HEK293 (cell line): ENCODE measurements at regions not wholly inside any gene's neighbourhood (a gene's known extent, or its start where the extent isn't known, plus 50 kb on each side); places are given as distances from the start of the nearest gene placed in this dataset.

Source experiments
- CTCF ChIA-PET: fragments of 350-600 bp; formaldehyde crosslinking; extraction: SDS; loops from one replicate; lab custom pipeline; 2021; ENCODE audit warnings: antibody characterized with exemption; lab: Yijun Ruan, JAX
- POLR2A ChIA-PET: fragments of 300-600 bp; formaldehyde crosslinking; extraction: SDS; loops from one replicate; lab custom pipeline; 2020; ENCODE audit warnings: antibody characterized with exemption, inconsistent platforms; lab: Yijun Ruan, JAX
- H3K27ac ChIP-seq: fragments of 200-500 bp; sonication (Bioruptor generic); 2 replicates; pipeline ENCODE4 v1.5.1; 2014; ENCODE audit warnings: low read depth, low read length, control low read depth, inconsistent platforms; ENCODE audit errors: extremely low read depth
- H3K36me3 ChIP-seq, 2 experiments: fragments of 200-500 bp in 1 of 2; sonication (Bioruptor generic) in 1 of 2; 1 replicate in 1 of 2; 2 replicates in 1 of 2; pipeline ENCODE4 v1.5.1; 2014 to 2017; ENCODE audit warnings: inconsistent platforms in 2 of 2, low read length in 2 of 2; ENCODE audit not compliant: control insufficient read depth in 2 of 2, insufficient read depth in 1 of 2
- H3K4me1 ChIP-seq: fragments of 200-500 bp; sonication (Bioruptor generic); 2 replicates; pipeline ENCODE4 v1.5.1; 2014; ENCODE audit warnings: mild to moderate bottlenecking, low read length, inconsistent platforms; ENCODE audit not compliant: control insufficient read depth, insufficient read depth
- H3K4me3 ChIP-seq: 2 replicates; pipeline ENCODE4 v1.5.1; 2011; ENCODE audit warnings: low read depth, mild to moderate bottlenecking, control low read depth, low read length, moderate library complexity
- H3K9me3 ChIP-seq: fragments of 200-500 bp; sonication (Bioruptor generic); 2 replicates; pipeline ENCODE4 v1.5.1; 2014; ENCODE audit warnings: low read depth, low read length, inconsistent platforms; ENCODE audit not compliant: control insufficient read depth, insufficient read depth
- FEZF1 ChIP-seq: fragments of 450-650 bp; formaldehyde crosslinking; IDR thresholded peaks from 2 replicates; pipeline ENCODE4 v1.5.1; 2016; ENCODE audit warnings: missing biosample characterization, missing genetic modification characterization
- GFI1B ChIP-seq: fragments of 450-650 bp; formaldehyde crosslinking; IDR thresholded peaks from 2 replicates; pipeline ENCODE4 v1.5.1; 2016; ENCODE audit warnings: missing biosample characterization, missing genetic modification characterization
- HOXD13 ChIP-seq: sonication (generic); formaldehyde crosslinking; IDR thresholded peaks from 2 replicates; pipeline ENCODE4 v1.8.0; 2022; ENCODE audit warnings: missing genetic modification reagents, borderline replicate concordance
- MEIS1 ChIP-seq: sonication (generic); formaldehyde crosslinking; IDR thresholded peaks from 2 replicates; pipeline ENCODE4 v1.8.1; 2022; ENCODE audit warnings: missing genetic modification reagents, mild to moderate bottlenecking, borderline replicate concordance
- WT1 ChIP-seq: fragments of 450-650 bp; formaldehyde crosslinking; IDR thresholded peaks from 2 replicates; pipeline ENCODE4 v1.5.1; 2016; ENCODE audit warnings: missing biosample characterization, missing genetic modification characterization
- YY1 ChIP-seq: fragments of 450-650 bp; formaldehyde crosslinking; IDR thresholded peaks from 2 replicates; pipeline ENCODE4 v1.5.1; 2018; ENCODE audit warnings: missing biosample characterization, missing genetic modification characterization
- YY2 ChIP-seq: fragments of 450-650 bp; formaldehyde crosslinking; IDR thresholded peaks from 2 replicates; pipeline ENCODE4 v1.5.1; 2016; ENCODE audit warnings: missing biosample characterization, missing genetic modification characterization
- ZNF112 ChIP-seq: fragments of 450-650 bp; formaldehyde crosslinking; IDR thresholded peaks from 2 replicates; pipeline ENCODE4 v1.5.0; 2017; ENCODE audit warnings: missing biosample characterization, missing genetic modification characterization
- ZNF155 ChIP-seq: fragments of 450-650 bp; formaldehyde crosslinking; IDR thresholded peaks from 2 replicates; pipeline ENCODE4 v1.5.1; 2016; ENCODE audit warnings: missing biosample characterization, missing genetic modification characterization
- ZNF274 ChIP-seq, 2 experiments: fragments of 200-500 bp in 1 of 2; fragments of 450-650 bp in 1 of 2; sonication (Bioruptor generic) in 1 of 2; formaldehyde crosslinking in 1 of 2; IDR thresholded peaks; 2 replicates each; pipeline versions ENCODE4 v1.5.1 to v1.6.1; 2014 to 2016; ENCODE audit warnings: borderline replicate concordance in 1 of 2, inconsistent platforms in 1 of 2, low read length in 1 of 2, missing biosample characterization in 1 of 2, missing genetic modification characterization in 1 of 2
- ZNF366 ChIP-seq: fragments of 450-650 bp; formaldehyde crosslinking; conservative IDR thresholded peaks from 2 replicates; pipeline ENCODE4 v1.5.1; 2016; ENCODE audit warnings: missing biosample characterization, missing genetic modification characterization
- ZNF501 ChIP-seq: fragments of 450-650 bp; formaldehyde crosslinking; IDR thresholded peaks from 2 replicates; pipeline ENCODE4 v1.5.1; 2016; ENCODE audit warnings: missing biosample characterization, missing genetic modification characterization
- ZNF514 ChIP-seq: fragments of 450-650 bp; formaldehyde crosslinking; IDR thresholded peaks from 2 replicates; pipeline ENCODE4 v1.5.1; 2016; ENCODE audit warnings: missing biosample characterization, missing genetic modification characterization
- ZNF561 ChIP-seq: fragments of 450-650 bp; IDR thresholded peaks from 2 replicates; pipeline ENCODE4 v1.5.1; 2018; ENCODE audit warnings: missing biosample characterization, missing genetic modification characterization, borderline replicate concordance
- ZNF621 ChIP-seq: fragments of 450-650 bp; formaldehyde crosslinking; IDR thresholded peaks from 2 replicates; pipeline ENCODE4 v1.5.1; 2017; ENCODE audit warnings: missing biosample characterization, missing genetic modification characterization
- ZNF623 ChIP-seq: fragments of 450-650 bp; formaldehyde crosslinking; IDR thresholded peaks from 2 replicates; pipeline ENCODE4 v1.5.1; 2016; ENCODE audit warnings: missing biosample characterization, missing genetic modification characterization
- ZNF658 ChIP-seq: fragments of 450-650 bp; formaldehyde crosslinking; IDR thresholded peaks from 2 replicates; pipeline ENCODE4; 2016; ENCODE audit warnings: missing biosample characterization, missing genetic modification characterization
- ZNF660 ChIP-seq: fragments of 450-650 bp; IDR thresholded peaks from 2 replicates; pipeline ENCODE4 v1.5.1; 2018; ENCODE audit warnings: missing biosample characterization, mild to moderate bottlenecking, missing genetic modification characterization
- ZNF747 ChIP-seq: fragments of 450-650 bp; formaldehyde crosslinking; IDR thresholded peaks from 2 replicates; pipeline ENCODE4 v1.5.1; 2016; ENCODE audit warnings: missing biosample characterization, missing genetic modification characterization
- ZNF830 ChIP-seq: fragments of 450-650 bp; IDR thresholded peaks from 2 replicates; pipeline ENCODE4 v1.5.0; 2018; ENCODE audit warnings: missing biosample characterization, missing genetic modification characterization, low read depth, mild to moderate bottlenecking, moderate library complexity
- ZNF837 ChIP-seq: fragments of 450-650 bp; formaldehyde crosslinking; IDR thresholded peaks from 2 replicates; pipeline ENCODE4 v1.5.1; 2016; ENCODE audit warnings: missing biosample characterization, missing genetic modification characterization
- ZNF843 ChIP-seq: fragments of 450-650 bp; formaldehyde crosslinking; IDR thresholded peaks from 2 replicates; pipeline ENCODE4 v1.5.1; 2016; ENCODE audit warnings: missing biosample characterization, missing genetic modification characterization
- ZXDB ChIP-seq: fragments of 450-650 bp; formaldehyde crosslinking; IDR thresholded peaks from 2 replicates; pipeline ENCODE4 v1.5.1; 2016; ENCODE audit warnings: missing biosample characterization, missing genetic modification characterization
- TF ChIP-seq, protein P1 (sequence below): fragments of 450-650 bp; formaldehyde crosslinking; IDR thresholded peaks from 2 replicates; pipeline ENCODE4 v1.5.1; 2016; ENCODE audit warnings: missing biosample characterization, missing genetic modification characterization

DNA sequence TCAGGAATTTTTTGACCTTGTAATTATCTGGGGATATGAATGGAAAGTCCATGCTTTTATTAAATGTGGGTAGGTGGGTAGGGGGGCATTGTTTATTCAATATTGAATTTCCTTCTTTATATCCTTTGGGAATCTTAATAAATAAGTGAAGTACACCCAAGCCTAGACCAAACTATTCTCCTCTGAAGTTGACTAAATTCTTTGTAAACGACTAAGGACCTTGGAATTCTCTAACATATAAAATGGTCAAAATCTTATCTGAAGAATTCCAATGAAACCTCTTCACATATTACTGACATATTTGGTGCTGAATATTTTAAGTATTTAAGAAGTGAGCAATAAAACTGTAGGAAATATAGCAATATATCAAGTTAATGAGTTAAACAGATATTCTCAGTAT is 1432.1 kb upstream of the GBE1 start (continued):
- TF ChIP-seq ZNF514 (no peak), ZNF830 (tag by site-specific recombination) (no peak), ZNF501 (tag by site-specific recombination) (no peak), MEIS1 (CRISPR knock-in tag) (no peak)
- TF ChIP-seq, all 188 proteins: peak for 0

DNA sequence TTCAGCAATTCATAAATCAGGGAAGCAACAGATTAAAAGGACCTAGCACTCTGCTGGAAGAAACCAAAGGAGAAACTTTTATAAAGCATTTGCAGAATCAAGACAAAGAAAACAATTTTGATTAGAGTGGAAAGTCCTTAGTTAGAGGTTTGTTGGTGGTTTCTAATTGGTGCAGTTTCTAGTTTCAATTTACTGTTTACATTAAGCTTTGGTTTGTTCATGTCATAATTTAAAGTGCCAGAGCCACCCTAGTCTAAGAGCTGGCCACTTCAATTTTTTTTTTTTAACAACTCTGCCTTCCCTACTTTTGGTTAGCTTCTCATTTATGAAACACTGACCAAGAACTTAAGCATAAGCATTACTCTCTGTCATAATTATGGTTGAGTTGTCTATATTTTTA is 1428.2 kb upstream of the GBE1 start:
- TF ChIP-seq FEZF1 (tag by site-specific recombination) = no peak
- CTCF ChIA-PET = interaction anchor here (0.7 kb wide), 1 partner anchor 517 kb away, joined by 5 read pairs; no protein-coding TSS in a partner anchor
- no peaks in the 10 kb centered on the region for H3K9me3 ChIP-seq

DNA sequence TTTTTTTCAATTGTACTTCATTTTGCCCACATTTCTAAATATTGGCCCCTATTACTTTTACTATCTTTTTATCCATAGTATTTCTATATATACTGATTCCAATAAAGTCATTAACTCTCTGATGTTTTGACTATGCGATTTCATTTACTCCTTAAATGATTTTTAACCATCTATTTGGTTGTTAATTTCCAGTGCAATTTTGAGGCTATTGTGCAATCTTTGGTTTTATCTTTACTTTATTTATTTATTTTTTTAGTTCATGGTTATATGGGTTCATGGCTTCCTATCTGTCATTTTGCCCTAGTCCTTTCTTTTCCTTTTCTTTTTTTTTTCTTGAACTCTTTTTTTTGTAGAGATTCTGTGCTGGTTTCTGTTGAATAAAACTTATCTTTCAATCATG is 1408.0 kb upstream of the GBE1 start:
- POLR2A ChIA-PET = no interaction called here
- H3K36me3 ChIP-seq = no peaks in the 10 kb centered on the region
- CTCF ChIA-PET = no interaction called here

More for the DNA sequence above, 1428.2 kb upstream of the GBE1 start:
- H3K27ac ChIP-seq = no peak overlapping the region
- H3K4me3 ChIP-seq = no peak overlapping the region
- no peaks in the 10 kb centered on the region for H3K36me3 ChIP-seq
- H3K4me1 ChIP-seq = no peaks in the 10 kb centered on the region
- POLR2A ChIA-PET = no interaction called here

DNA sequence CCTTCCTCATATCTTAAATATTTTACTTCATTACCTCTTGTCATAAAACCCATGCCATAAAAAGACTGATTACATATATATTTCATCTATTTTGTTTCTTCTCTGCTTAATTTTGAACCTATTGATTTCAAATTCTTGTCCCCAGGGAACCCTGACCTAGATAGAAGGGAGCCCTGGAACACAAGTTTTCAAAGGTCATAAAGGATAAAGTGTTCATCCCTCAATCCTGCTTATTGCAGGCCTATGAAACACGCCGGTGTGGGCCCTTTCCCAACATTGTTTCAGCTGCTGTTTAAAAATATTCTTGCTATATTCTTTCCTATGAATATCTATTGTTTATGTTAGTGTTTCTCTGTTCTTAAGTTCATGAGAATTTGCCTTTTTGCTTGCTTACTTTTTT is 1389.5 kb upstream of the GBE1 start:
- POLR2A ChIA-PET = no interaction called here
- CTCF ChIA-PET = no interaction called here
- Histone ChIP-seq H3K4me1 (no peaks in the 10 kb centered on the region), H3K9me3 (no peaks in the 10 kb centered on the region), H3K36me3 (no peaks in the 10 kb centered on the region), H3K27ac (no peak overlapping the region), H3K4me3 (no peak overlapping the region)
- TF ChIP-seq ZNF837 (tag by site-specific recombination) (no peak), ZNF112 (tag by site-specific recombination) (no peak), YY1 (no peak), ZNF561 (tag by site-specific recombination) (no peak), ZNF366 (tag by site-specific recombination) (no peak), ZNF843 (tag by site-specific recombination) (no peak)

More for the DNA sequence above, 1408.0 kb upstream of the GBE1 start:
- H3K27ac ChIP-seq = no peak overlapping the region
- no peaks in the 10 kb centered on the region for H3K4me1 ChIP-seq
- no peaks in the 10 kb centered on the region for H3K9me3 ChIP-seq
- H3K4me3 ChIP-seq = no peak overlapping the region
- TF ChIP-seq ZNF658 (tag by site-specific recombination) (no peak), ZNF621 (no peak), ZNF747 (tag by site-specific recombination) (no peak), ZNF155 (no peak), GFI1B (tag by site-specific recombination) (no peak), ZXDB (tag by site-specific recombination) (no peak), ZNF623 (tag by site-specific recombination) (no peak), HOXD13 (CRISPR knock-in tag) (no peak), ZNF274 (IDR thresholded peaks at IDR 0.05; ENCODE audit: low read length) (no peak), ZNF274 (tag by site-specific recombination; IDR thresholded peaks at IDR 0.05; ENCODE audit: borderline replicate concordance) (no peak), YY2 (no peak), ZNF660 (tag by site-specific recombination) (no peak), WT1 (tag by site-specific recombination) (no peak)
- TF ChIP-seq, protein P1, sequence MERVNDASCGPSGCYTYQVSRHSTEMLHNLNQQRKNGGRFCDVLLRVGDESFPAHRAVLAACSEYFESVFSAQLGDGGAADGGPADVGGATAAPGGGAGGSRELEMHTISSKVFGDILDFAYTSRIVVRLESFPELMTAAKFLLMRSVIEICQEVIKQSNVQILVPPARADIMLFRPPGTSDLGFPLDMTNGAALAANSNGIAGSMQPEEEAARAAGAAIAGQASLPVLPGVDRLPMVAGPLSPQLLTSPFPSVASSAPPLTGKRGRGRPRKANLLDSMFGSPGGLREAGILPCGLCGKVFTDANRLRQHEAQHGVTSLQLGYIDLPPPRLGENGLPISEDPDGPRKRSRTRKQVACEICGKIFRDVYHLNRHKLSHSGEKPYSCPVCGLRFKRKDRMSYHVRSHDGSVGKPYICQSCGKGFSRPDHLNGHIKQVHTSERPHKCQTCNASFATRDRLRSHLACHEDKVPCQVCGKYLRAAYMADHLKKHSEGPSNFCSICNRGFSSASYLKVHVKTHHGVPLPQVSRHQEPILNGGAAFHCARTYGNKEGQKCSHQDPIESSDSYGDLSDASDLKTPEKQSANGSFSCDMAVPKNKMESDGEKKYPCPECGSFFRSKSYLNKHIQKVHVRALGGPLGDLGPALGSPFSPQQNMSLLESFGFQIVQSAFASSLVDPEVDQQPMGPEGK (tag by site-specific recombination) = no peak
